RKO (cell line): ENCODE measurements at regions not wholly inside any gene's neighbourhood (a gene's known extent, or its start where the extent isn't known, plus 50 kb on each side); places are given as distances from the start of the nearest gene placed in this dataset.
A peak's percentile ranks its signal among the peaks of the same experiment; 100 is the strongest.

Source experiments
- DNase-seq: peaks from one replicate; pipeline ENCODE4 v3.0.0-alpha.2; 2016; ENCODE audit warnings: low spot score

DNA sequence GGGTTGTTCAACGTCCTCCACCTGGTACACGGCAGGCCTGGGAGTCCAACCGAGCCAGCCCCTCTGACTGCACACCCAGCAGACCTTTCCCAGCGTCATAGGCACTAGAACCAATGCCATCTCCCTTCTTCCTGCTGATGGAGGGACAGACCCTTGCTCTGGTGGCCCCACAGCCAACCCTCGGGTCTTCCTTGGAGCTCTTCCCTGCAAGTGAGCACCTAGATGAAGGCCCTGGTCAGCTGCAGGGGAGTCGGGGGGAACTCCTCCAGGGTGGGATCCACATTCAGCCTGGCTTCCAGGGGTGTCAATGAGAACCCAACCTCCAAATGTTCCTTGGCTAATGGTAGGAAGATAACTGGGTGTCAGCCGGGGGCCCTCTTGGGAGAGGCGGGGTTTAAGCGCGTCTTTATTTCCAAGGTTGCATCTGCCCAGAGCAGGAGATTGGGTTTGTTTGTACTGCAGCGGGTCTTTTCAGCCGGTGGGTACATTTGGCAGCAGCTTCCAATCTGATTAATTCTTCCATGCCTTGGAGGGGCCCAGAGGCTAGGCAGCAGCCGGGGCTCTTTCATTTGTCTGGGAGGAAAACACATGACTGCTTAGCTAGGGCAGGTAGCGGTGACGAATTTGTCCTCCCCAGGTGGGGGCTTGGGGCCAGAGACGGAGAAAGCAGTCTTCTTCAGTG is 56.0 kb upstream of the SHISAL1 start:
- no peak for DNase-seq

DNA sequence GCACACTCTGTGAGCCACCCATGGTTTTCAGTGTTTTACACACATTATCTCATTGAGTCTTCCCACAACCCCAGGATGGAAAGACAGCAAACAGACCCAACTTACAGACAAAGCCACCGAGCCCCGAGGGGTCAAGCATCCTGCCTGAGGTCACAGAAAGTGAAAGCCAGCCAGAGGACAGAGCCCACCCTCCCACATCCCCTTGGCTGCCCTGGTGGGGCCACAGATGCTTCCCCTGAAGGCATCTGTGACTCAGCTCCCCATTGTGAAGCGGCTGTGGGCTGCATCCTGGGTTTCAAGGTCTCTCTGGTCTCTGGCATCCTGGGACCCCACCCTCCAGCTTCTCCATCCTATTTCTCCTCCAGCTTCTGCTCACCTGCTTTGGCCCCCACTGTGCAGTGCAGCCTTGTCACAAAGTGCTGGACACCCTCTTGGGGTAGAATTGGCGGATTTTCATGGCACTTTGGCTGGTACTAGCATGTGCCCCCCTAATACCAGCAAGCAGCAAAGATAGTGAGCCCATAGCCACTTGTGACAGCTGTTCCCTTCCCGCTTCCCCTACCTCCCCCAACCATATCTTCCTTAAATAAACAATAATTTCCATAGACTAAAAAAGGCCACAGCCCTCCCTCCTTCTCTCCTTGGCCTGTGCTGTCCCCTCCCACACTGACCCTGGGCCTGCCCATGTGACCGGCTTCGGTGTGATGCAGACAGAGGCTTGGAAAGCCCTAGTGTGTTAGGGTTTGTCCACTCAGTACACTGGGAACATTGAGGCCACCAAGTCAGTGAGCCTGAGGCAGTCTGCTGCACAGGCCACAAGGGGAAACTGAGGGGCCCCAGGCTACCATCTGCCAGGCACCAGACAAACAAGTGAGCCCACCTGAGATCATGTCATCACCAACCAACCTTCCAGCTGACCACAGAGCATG is 53.9 kb upstream of the SHISAL1 start:
- no peak for DNase-seq

DNA sequence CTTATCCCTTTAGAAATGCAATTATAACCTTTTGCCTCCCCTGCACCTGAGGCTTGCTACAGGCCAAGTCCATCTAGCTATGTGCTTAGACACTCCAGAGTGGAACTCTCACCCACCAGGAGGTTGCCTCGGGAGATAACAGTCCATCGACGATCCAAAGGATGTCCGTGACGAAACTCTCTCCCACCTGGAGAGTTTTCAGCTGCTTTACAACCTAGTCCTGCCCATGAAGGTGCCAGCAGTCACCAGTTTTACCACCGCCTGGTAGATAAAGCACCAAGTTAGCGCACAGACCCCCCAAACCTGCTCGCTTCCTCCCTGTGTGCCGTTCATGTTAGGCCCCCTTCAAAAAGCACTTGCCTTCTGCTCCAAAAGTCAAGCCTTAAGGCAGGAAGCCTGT is 53.1 kb upstream of the SHISAL1 start:
- no peak for DNase-seq

DNA sequence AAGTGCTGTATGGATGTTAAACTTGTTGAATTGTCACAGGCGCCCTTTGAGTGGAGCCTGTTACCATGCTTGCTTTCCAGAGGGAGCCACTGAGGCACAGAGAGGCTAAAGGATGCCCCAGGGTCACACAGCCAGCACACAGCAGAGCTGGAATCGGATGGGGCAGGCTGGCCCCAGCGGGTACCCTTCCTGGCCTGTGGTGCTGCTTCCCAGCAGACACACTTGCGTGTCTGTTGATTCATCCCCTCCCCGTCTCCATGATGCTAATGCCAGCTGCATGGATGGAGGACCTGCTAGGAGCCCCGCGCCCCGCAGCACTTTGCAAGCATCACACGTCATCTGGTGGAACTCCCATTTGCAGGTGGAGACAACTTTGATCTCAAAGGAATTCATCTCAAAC is 52.4 kb upstream of the SHISAL1 start:
- no peak for DNase-seq

DNA sequence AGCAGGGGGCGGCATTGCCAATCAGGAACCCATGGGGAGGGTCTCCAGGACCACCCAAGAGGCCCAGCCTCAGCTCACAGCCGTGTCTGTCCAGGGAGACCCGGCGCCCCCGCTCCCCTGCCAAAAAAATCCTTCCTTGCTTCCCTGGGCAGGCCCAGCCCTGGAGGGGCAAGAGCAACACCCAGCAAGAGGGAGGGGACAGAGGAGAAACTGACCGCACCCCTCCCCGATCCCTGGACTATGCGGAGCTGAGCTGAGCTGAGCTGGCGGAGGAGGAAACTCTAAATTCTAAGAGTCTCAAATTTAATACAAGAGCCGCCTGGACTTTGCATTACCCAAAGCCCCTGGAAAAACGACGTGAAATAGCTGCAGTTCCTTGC is 52.0 kb upstream of the SHISAL1 start:
- DNase-seq: no peak

- DNase-seq: no peak
Measured at GRCh38 chr22:44363980-44364750, 51.4 kb upstream of the SHISAL1 start.

DNA sequence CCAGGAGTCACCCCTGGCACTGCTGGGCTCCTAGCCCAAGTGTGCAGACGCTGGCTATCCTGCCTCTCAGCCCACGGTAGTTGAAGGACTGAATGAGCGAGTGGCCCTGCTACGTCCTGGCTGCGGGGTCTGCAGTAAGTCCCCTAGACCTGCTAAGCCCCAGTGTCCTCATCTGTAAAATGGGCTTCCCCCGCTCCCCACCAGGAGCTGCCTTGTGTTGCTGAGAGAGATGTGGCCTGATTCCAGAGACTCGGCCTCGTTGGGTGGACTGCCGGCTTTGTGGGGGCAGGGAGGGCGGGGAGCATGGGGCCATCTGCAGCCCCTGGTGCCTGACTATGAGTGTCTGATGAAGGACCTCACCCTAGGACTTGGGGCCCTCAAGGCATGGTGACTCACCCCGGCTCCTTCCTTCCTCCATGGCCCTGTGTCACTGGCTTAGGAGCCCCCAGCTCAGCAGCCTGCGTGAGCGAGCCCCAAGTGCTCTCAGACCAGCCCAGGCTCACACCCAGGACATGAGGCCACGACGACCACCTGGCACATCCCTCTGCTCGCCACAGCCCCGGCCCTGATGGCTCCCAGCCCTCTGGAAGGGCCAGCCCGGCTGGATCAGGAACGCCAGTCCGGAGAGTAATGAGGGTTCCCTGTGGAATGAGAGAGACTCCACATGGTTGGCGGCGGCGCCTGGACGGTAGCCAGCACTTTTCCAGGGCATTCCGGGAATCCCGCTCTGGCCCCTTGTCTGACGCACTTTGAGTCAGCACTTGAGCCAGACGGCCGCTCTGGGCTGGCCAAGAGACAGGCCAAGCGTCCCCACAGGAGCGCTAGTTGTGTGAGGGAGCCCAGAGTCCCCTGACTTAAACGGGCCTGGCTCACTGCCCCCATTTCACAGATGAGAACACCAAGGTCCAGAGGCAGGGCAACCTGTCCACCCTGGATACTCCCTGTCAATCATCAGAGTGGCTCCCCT is 50.5 kb upstream of the SHISAL1 start:
- peak; percentile 85 for DNase-seq

DNA sequence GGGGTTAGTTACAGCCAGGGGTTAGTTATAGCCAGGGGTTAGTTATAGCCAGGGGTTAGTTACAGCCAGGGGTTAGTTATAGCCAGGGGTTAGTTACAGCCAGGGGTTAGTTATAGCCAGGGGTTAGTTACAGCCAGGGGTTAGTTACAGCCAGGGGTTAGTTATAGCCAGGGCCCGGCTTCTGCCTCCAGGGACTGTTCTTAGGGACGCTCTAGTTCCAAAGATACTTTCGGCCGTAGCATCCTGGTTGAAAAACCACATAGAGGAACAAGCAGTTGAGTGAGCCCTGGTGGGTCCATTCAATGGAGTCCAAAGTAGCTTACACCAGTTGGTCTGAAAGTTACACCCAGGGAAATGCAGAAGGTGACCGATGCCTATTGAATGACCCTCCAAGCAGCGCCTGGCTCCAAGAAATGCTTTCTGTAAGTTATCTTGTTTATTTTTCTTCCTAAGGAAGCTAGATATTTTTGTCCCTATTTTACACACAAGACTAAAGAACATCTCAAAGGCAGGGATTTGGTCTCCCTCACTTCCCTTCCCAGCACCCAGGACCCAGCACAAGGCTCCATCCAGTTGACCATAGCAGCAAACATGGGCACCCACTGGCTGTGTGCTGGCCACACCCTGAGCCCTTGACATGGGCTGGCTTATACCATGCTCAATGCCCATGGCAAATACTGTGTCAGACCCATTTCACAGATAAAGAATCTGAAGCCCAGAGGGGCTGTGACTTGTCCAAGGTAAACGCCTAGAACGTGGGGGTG is 49.7 kb upstream of the SHISAL1 start:
- DNase-seq: no peak
